GM23338 (cell line): ENCODE measurements at regions not wholly inside any gene's neighbourhood (a gene's known extent, or its start where the extent isn't known, plus 50 kb on each side); places are given as distances from the start of the nearest gene placed in this dataset.
"Not testable (repeated sequence)": the region's sequence is repeated elsewhere in the genome, so short reads cannot be mapped to it uniquely, and the experiment has no call there.

Source experiments
- EZH2 ChIP-seq: fragments of 200-600 bp; sonication (generic); IDR thresholded peaks from one replicate; pipeline ENCODE4 v1.8.0; 2017; ENCODE audit warnings: antibody characterized with exemption, mild to moderate bottlenecking, low read depth; ENCODE audit not compliant: unreplicated experiment
- EZH2phosphoT487 ChIP-seq: fragments of 200-600 bp; sonication (generic); IDR thresholded peaks from one replicate; pipeline ENCODE4 v1.8.1; 2018; ENCODE audit warnings: antibody characterized with exemption; ENCODE audit not compliant: unreplicated experiment
- POLR2AphosphoS5 ChIP-seq: IDR thresholded peaks from 2 replicates; pipeline ENCODE4 v1.6.1; 2016; ENCODE audit warnings: antibody characterized with exemption, low read depth
- TF ChIP-seq, protein P1 (sequence below), 2 experiments: fragments of 200-600 bp in 1 of 2; sonication (generic) in 1 of 2; conservative IDR thresholded peaks; 2 replicates each; pipeline versions ENCODE4 v1.5.1 to v1.6.1; 2016 to 2017; ENCODE audit warnings: antibody characterized with exemption in 2 of 2, low read depth in 2 of 2, mild to moderate bottlenecking in 2 of 2, moderate library complexity in 1 of 2
- TF ChIP-seq, protein P2 (sequence below): IDR thresholded peaks from one replicate; pipeline ENCODE4 v1.6.1; 2018; ENCODE audit warnings: antibody characterized with exemption; ENCODE audit not compliant: unreplicated experiment
- TF ChIP-seq, protein P3 (sequence below): IDR thresholded peaks from 2 replicates; pipeline ENCODE4 v1.6.1; 2016; ENCODE audit warnings: antibody characterized with exemption

DNA sequence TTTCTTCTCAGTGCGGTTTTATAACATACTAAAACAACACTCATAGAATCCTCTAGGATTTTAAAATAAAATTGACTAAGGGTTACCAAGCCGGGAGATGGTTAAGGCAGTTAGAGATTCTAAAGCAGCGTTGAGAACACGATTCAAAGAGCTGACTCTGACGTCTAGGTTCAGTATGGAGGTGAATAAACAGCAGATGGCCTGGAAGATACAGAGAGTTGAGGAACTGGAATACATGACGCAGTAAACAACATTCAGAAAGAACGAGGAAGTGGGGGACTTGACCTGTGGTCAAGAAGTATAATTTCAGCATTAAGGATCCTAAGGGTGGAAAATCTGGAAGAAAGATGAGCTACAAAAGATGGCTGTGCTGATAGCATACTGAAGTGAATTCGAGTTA, 68.4 kb upstream of the NBPF26 start:
- TF ChIP-seq, protein P1, sequence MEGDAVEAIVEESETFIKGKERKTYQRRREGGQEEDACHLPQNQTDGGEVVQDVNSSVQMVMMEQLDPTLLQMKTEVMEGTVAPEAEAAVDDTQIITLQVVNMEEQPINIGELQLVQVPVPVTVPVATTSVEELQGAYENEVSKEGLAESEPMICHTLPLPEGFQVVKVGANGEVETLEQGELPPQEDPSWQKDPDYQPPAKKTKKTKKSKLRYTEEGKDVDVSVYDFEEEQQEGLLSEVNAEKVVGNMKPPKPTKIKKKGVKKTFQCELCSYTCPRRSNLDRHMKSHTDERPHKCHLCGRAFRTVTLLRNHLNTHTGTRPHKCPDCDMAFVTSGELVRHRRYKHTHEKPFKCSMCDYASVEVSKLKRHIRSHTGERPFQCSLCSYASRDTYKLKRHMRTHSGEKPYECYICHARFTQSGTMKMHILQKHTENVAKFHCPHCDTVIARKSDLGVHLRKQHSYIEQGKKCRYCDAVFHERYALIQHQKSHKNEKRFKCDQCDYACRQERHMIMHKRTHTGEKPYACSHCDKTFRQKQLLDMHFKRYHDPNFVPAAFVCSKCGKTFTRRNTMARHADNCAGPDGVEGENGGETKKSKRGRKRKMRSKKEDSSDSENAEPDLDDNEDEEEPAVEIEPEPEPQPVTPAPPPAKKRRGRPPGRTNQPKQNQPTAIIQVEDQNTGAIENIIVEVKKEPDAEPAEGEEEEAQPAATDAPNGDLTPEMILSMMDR (conservative IDR thresholded peaks at IDR 0.05; ENCODE audit: low read depth in 2 of 2) = not testable (repeated sequence)
- TF ChIP-seq EZH2, EZH2phosphoT487, POLR2AphosphoS5: not testable (repeated sequence)
- TF ChIP-seq, protein P2, sequence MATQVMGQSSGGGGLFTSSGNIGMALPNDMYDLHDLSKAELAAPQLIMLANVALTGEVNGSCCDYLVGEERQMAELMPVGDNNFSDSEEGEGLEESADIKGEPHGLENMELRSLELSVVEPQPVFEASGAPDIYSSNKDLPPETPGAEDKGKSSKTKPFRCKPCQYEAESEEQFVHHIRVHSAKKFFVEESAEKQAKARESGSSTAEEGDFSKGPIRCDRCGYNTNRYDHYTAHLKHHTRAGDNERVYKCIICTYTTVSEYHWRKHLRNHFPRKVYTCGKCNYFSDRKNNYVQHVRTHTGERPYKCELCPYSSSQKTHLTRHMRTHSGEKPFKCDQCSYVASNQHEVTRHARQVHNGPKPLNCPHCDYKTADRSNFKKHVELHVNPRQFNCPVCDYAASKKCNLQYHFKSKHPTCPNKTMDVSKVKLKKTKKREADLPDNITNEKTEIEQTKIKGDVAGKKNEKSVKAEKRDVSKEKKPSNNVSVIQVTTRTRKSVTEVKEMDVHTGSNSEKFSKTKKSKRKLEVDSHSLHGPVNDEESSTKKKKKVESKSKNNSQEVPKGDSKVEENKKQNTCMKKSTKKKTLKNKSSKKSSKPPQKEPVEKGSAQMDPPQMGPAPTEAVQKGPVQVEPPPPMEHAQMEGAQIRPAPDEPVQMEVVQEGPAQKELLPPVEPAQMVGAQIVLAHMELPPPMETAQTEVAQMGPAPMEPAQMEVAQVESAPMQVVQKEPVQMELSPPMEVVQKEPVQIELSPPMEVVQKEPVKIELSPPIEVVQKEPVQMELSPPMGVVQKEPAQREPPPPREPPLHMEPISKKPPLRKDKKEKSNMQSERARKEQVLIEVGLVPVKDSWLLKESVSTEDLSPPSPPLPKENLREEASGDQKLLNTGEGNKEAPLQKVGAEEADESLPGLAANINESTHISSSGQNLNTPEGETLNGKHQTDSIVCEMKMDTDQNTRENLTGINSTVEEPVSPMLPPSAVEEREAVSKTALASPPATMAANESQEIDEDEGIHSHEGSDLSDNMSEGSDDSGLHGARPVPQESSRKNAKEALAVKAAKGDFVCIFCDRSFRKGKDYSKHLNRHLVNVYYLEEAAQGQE = not testable (repeated sequence)
- TF ChIP-seq, protein P3, sequence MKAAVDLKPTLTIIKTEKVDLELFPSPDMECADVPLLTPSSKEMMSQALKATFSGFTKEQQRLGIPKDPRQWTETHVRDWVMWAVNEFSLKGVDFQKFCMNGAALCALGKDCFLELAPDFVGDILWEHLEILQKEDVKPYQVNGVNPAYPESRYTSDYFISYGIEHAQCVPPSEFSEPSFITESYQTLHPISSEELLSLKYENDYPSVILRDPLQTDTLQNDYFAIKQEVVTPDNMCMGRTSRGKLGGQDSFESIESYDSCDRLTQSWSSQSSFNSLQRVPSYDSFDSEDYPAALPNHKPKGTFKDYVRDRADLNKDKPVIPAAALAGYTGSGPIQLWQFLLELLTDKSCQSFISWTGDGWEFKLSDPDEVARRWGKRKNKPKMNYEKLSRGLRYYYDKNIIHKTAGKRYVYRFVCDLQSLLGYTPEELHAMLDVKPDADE = not testable (repeated sequence)
